ENCODE measurements at regions not wholly inside any gene's neighbourhood (a gene's known extent, or its start where the extent isn't known, plus 50 kb on each side); places are given as distances from the start of the nearest gene placed in this dataset.

- Histone ChIP-seq H3K9me3 (no peaks in the 10 kb centered on the region), H3K27me3 (no peaks in the 10 kb centered on the region), H3K4me3 (no peak overlapping the region), H3K27ac (no peak overlapping the region), H3K36me3 (no peaks in the 10 kb centered on the region), H3K4me1 (no peaks in the 10 kb centered on the region)
- TF ChIP-seq CTCF (IDR thresholded peaks at IDR 0.05) = no peak
- DNase-seq (ENCODE audit: low spot score) = no peak
Observed at GRCh38 chr4:115259642-115260041, 146.2 kb upstream of the NDST4 start.

- H3K4me3 ChIP-seq = no peak overlapping the region
- DNase-seq (ENCODE audit: low spot score) = no peak
- H3K27ac ChIP-seq = no peak overlapping the region
- no peak for TF ChIP-seq CTCF (IDR thresholded peaks at IDR 0.05)
- H3K4me1 ChIP-seq = no peaks in the 10 kb centered on the region
- H3K9me3 ChIP-seq = no peaks in the 10 kb centered on the region
- no peaks in the 10 kb centered on the region for H3K36me3 ChIP-seq
- no peaks in the 10 kb centered on the region for H3K27me3 ChIP-seq
Observed at GRCh38 chr4:115249808-115250207, 136.4 kb upstream of the NDST4 start.

- Histone ChIP-seq H3K4me1 (no peaks in the 10 kb centered on the region), H3K9me3 (no peaks in the 10 kb centered on the region), H3K27ac (no peak overlapping the region), H3K27me3 (no peaks in the 10 kb centered on the region), H3K4me3 (no peak overlapping the region), H3K36me3 (no peaks in the 10 kb centered on the region)
- DNase-seq (ENCODE audit: low spot score) = no peak
- no peak for TF ChIP-seq CTCF (IDR thresholded peaks at IDR 0.05)
Observed at GRCh38 chr4:115234405-115235093, 121.1 kb upstream of the NDST4 start.

- Histone ChIP-seq H3K27me3 (no peaks in the 10 kb centered on the region), H3K36me3 (no peaks in the 10 kb centered on the region), H3K9me3 (no peaks in the 10 kb centered on the region), H3K4me1 (no peaks in the 10 kb centered on the region), H3K4me3 (no peak overlapping the region), H3K27ac (no peak overlapping the region)
- TF ChIP-seq CTCF (IDR thresholded peaks at IDR 0.05) = no peak
- no peak for DNase-seq (ENCODE audit: low spot score)
Observed at GRCh38 chr4:115233600-115233999, 120.2 kb upstream of the NDST4 start.

GRCh38 chr4:115229873-115230272 lies 116.5 kb upstream of the NDST4 start:
- Histone ChIP-seq H3K4me3 (no peak overlapping the region), H3K9me3 (no peaks in the 10 kb centered on the region), H3K36me3 (no peaks in the 10 kb centered on the region), H3K27me3 (no peaks in the 10 kb centered on the region), H3K4me1 (no peaks in the 10 kb centered on the region), H3K27ac (no peak overlapping the region)
- no peak for DNase-seq (ENCODE audit: low spot score)
- TF ChIP-seq CTCF (IDR thresholded peaks at IDR 0.05) = no peak

GRCh38 chr4:115228851-115229250 lies 115.4 kb upstream of the NDST4 start:
- no peaks in the 10 kb centered on the region for H3K27me3 ChIP-seq
- DNase-seq (ENCODE audit: low spot score) = no peak
- no peak overlapping the region for H3K4me3 ChIP-seq
- H3K27ac ChIP-seq = no peak overlapping the region
- TF ChIP-seq CTCF (IDR thresholded peaks at IDR 0.05) = no peak
- no peaks in the 10 kb centered on the region for H3K4me1 ChIP-seq
- H3K36me3 ChIP-seq = no peaks in the 10 kb centered on the region
- no peaks in the 10 kb centered on the region for H3K9me3 ChIP-seq

All from right atrium auricular region (tissue), 2 donors.